Kidney glomerular epithelial cell (primary cell): ENCODE measurements at regions not wholly inside any gene's neighbourhood (a gene's known extent, or its start where the extent isn't known, plus 50 kb on each side); places are given as distances from the start of the nearest gene placed in this dataset.
"Not testable (repeated sequence)": the region's sequence is repeated elsewhere in the genome, so short reads cannot be mapped to it uniquely, and the experiment has no call there.

Source experiments
- DNase-seq: peaks from one replicate; lab custom pipeline; 2025; lab: John Stamatoyannopoulos, UW

- DNase-seq: no peak
Observed at GRCh38 chr2:41169744-41170143, 717.9 kb upstream of the SLC8A1 start.

- no peak for DNase-seq
Observed at GRCh38 chr2:41170589-41170988, 718.7 kb upstream of the SLC8A1 start.

- DNase-seq: no peak
Observed at GRCh38 chr2:41180387-41180786, 728.5 kb upstream of the SLC8A1 start.

GRCh38 chr2:41182961-41183360 is 731.1 kb upstream of the SLC8A1 start:
- DNase-seq: no peak

GRCh38 chr2:41187376-41188122 is 735.7 kb upstream of the SLC8A1 start:
- no peak for DNase-seq

GRCh38 chr2:41194230-41194629 is 742.3 kb upstream of the SLC8A1 start:
- DNase-seq: peak; percentile 71

- DNase-seq: no peak
Observed at GRCh38 chr2:41197781-41198180, 745.9 kb upstream of the SLC8A1 start.

- DNase-seq: no peak
Observed at GRCh38 chr2:41199334-41199733, 747.4 kb upstream of the SLC8A1 start.

GRCh38 chr2:41204315-41204714 is 752.4 kb upstream of the SLC8A1 start:
- no peak for DNase-seq

- no peak for DNase-seq
Observed at GRCh38 chr2:41206004-41206403, 754.1 kb upstream of the SLC8A1 start.

GRCh38 chr2:41207578-41207977 is 755.7 kb upstream of the SLC8A1 start:
- no peak for DNase-seq

GRCh38 chr2:41210030-41210429 is 758.1 kb upstream of the SLC8A1 start:
- not testable (repeated sequence) for DNase-seq

GRCh38 chr2:41216978-41217377 is 765.1 kb upstream of the SLC8A1 start:
- DNase-seq: no peak

GRCh38 chr2:41222593-41222992 is 770.7 kb upstream of the SLC8A1 start:
- DNase-seq: no peak

- DNase-seq: no peak
Observed at GRCh38 chr2:41234093-41234492, 782.2 kb upstream of the SLC8A1 start.

- no peak for DNase-seq
Observed at GRCh38 chr2:41241325-41242000, 789.6 kb upstream of the SLC8A1 start.

- no peak for DNase-seq
Observed at GRCh38 chr2:41242001-41242331, 790.1 kb upstream of the SLC8A1 start.

- no peak for DNase-seq
Observed at GRCh38 chr2:41267929-41268659, 779.7 kb upstream of the PKDCC start.

- DNase-seq: no peak
Observed at GRCh38 chr2:41283079-41283775, 764.6 kb upstream of the PKDCC start.

- DNase-seq: no peak
Observed at GRCh38 chr2:41293491-41293890, 754.3 kb upstream of the PKDCC start.

- no peak for DNase-seq
Observed at GRCh38 chr2:41294331-41294730, 753.5 kb upstream of the PKDCC start.

- no peak for DNase-seq
Observed at GRCh38 chr2:41313082-41313481, 734.7 kb upstream of the PKDCC start.
